Liver (tissue), 3 donors: ENCODE measurements at regions not wholly inside any gene's neighbourhood (a gene's known extent, or its start where the extent isn't known, plus 50 kb on each side); places are given as distances from the start of the nearest gene placed in this dataset.

Experiments used
- GABPA ChIP-seq, 2 donors: IDR thresholded peaks in 1 of 2; conservative IDR thresholded peaks in 1 of 2; 2 replicates each; pipeline ENCODE4 v1.6.1; 2016; ENCODE audit warnings: antibody characterized with exemption in 2 of 2, mild to moderate bottlenecking in 1 of 2, moderate library complexity in 1 of 2
- YY1 ChIP-seq: IDR thresholded peaks from 2 replicates; pipeline ENCODE4 v1.6.1; 2016; ENCODE audit warnings: antibody characterized with exemption, mild to moderate bottlenecking
- TF ChIP-seq, protein P1 (sequence below): IDR thresholded peaks from 2 replicates; pipeline ENCODE4 v1.6.1; 2016; ENCODE audit warnings: antibody characterized with exemption
- TF ChIP-seq, protein P2 (sequence below): fragments of 150-350 bp; IDR thresholded peaks from 2 replicates; pipeline ENCODE4 v1.5.1; 2017; ENCODE audit warnings: improper control_type of control experiment, low read depth, low read length; ENCODE audit not compliant: missing input control
- donor health status: healthy.
- donor health status: healthy.

DNA sequence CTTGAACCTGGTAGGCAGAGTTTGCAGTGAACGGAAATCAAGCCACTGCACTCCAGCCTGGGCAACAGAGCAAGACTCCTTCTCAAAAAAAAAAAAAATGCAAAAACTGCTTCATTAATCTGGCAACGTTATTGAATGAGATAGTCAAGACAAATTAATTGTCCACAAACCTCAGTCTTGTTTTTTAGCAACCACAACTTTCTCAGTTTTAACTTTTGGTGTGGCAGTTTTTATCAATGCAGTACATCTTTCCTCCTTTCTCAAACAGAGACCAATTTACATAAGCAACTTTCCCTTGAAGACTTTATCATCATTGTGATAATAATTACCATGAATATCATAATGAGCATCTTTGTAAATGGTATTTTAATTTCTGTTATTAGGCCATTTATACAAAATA, 61.7 kb upstream of the GALNTL6 start:
- TF ChIP-seq, protein P1, sequence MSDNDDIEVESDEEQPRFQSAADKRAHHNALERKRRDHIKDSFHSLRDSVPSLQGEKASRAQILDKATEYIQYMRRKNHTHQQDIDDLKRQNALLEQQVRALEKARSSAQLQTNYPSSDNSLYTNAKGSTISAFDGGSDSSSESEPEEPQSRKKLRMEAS = no peak
- TF ChIP-seq GABPA (IDR thresholded peaks at IDR 0.05 in 1 of 2, conservative IDR thresholded peaks at IDR 0.05 in 1 of 2) (no peak), YY1 (no peak)
- TF ChIP-seq, protein P2, sequence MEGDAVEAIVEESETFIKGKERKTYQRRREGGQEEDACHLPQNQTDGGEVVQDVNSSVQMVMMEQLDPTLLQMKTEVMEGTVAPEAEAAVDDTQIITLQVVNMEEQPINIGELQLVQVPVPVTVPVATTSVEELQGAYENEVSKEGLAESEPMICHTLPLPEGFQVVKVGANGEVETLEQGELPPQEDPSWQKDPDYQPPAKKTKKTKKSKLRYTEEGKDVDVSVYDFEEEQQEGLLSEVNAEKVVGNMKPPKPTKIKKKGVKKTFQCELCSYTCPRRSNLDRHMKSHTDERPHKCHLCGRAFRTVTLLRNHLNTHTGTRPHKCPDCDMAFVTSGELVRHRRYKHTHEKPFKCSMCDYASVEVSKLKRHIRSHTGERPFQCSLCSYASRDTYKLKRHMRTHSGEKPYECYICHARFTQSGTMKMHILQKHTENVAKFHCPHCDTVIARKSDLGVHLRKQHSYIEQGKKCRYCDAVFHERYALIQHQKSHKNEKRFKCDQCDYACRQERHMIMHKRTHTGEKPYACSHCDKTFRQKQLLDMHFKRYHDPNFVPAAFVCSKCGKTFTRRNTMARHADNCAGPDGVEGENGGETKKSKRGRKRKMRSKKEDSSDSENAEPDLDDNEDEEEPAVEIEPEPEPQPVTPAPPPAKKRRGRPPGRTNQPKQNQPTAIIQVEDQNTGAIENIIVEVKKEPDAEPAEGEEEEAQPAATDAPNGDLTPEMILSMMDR = no peak
